ENCODE measurements at regions not wholly inside any gene's neighbourhood (a gene's known extent, or its start where the extent isn't known, plus 50 kb on each side); places are given as distances from the start of the nearest gene placed in this dataset.
A peak's percentile ranks its signal among the peaks of the same experiment; 100 is the strongest.

DNA sequence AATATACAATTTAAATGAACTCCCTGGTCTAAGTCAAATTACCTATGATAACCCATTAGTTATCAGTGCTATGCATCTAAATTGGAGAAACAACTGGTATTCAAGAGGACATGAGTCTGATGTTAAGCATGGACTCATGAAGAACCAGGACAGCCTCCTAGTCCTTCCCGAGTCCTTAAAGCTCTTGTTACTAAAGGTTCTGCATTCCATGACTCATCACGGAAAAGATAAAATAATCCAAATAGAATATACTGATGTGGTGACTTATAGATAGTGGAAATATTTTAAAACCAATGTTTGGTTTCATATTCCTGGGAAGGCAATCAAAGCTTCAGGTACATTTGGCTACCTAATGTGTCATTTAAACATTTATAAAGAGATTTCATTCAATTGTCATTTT, 117.2 kb upstream of the PMCH start:
- no TSS peak for BruUV-seq (replicated peaks)
- FAIRE-seq (no peak), ATAC-seq (no peak), DNase-seq (ENCODE audit: extremely low read depth in 1 of 4, low spot score in 3 of 4) (peak in 1 of 4 experiments; percentile 23)
- Histone ChIP-seq H3K36me3 (ENCODE audit: control insufficient read depth, insufficient read depth, low read length) (no peaks in the 10 kb centered on the region), H3K27me3 (ENCODE audit: control insufficient read depth in 2 of 2, insufficient read depth in 2 of 2, low read length in 2 of 2) (no peaks in the 10 kb centered on the region), H3K79me2 (ENCODE audit: control insufficient read depth, insufficient read depth, low read length) (peaks cover 3% of the 10 kb centered on the region; the same call in 2 of the 3 replicates), H3K9me3 (replicated peaks; ENCODE audit: control insufficient read depth, insufficient read depth, low read depth, low read length) (no peaks in the 10 kb centered on the region), H3K9me1 (ENCODE audit: control insufficient read depth, insufficient read depth, low read length) (no peaks in the 10 kb centered on the region), H3K9ac (ENCODE audit: insufficient read depth in 1 of 2, low read depth in 2 of 2, low read length in 2 of 2) (no peak overlapping the region), H3K4me1 (replicated peaks in 1 of 2; ENCODE audit: control insufficient read depth in 2 of 2, insufficient read depth in 2 of 2, low read length in 2 of 2) (peaks cover 0 to 5% of the 10 kb centered on the region in 2 experiments; a peak in 3 of 5 replicates), H3K4me2 (ENCODE audit: insufficient read depth, low read length) (no peak overlapping the region), H3K27ac (ENCODE audit: extremely low read depth, low read depth, low read length) (no peak overlapping the region), H3K4me3 (no peak overlapping the region), H4K20me1 (replicated peaks; ENCODE audit: control insufficient read depth, insufficient read depth, low read length) (no peaks in the 10 kb centered on the region), H2AFZ (ENCODE audit: low read depth, low read length) (0 out of 2 replicates have a peak overlapping the region, but pooled peaks have one; percentile 20)
- intact Hi-C loops (cut with micrococcal nuclease) (loop anchor here (5.0 kb wide), 1 partner anchor 112 kb away; no protein-coding TSS in a partner anchor), in situ Hi-C loops (cut with MboI) (no loop called here)
- 31% methylated on average over 2 of the region's 2 CpGs for WGBS (ENCODE audit: insufficient coverage, low coverage, missing lambda C conversion rate)
- ChIA-PET POLR2A (interaction anchor here (1.0 to 1.1 kb wide), 2 partner anchors 15 to 50 kb away, joined by 3 to 6 read pairs; no protein-coding TSS in a partner anchor), CTCF (ENCODE audit: low intra/inter-chr PET ratio) (no interaction called here)
- no peak for TF ChIP-seq ZFP36 (IDR thresholded peaks at IDR 0.05; ENCODE audit: low read depth, low read length, partially characterized antibody)
- peak; percentile 32; the same call in 1 of the 2 replicates for TF ChIP-seq JUND (IDR thresholded peaks at IDR 0.05; ENCODE audit: borderline replicate concordance, low read depth, low read length)
- no peak for TF ChIP-seq JUND (tag; IDR thresholded peaks at IDR 0.05; ENCODE audit: borderline replicate concordance, low read depth, low read length)
- TF ChIP-seq MAZ (CRISPR knock-in tag; conservative IDR thresholded peaks at IDR 0.05 in 1 of 2, IDR thresholded peaks at IDR 0.05 in 1 of 2): 0 out of 4 replicates have a peak, but pooled peaks of 1 of the 2 experiments have one; percentile 32
- TF ChIP-seq FOSL1 (tag; conservative IDR thresholded peaks at IDR 0.05): peak; percentile 78
- TF ChIP-seq HIVEP1 (CRISPR knock-in tag; IDR thresholded peaks at IDR 0.05): no peak
- no peak for TF ChIP-seq TRIM25 (IDR thresholded peaks at IDR 0.05; ENCODE audit: borderline replicate concordance)
- TF ChIP-seq ATF3 (IDR thresholded peaks at IDR 0.05): peak; percentile 68
- no peak for TF ChIP-seq ATF3 (CRISPR knock-in tag; conservative IDR thresholded peaks at IDR 0.05)
